H1 (cell line): ENCODE measurements at regions not wholly inside any gene's neighbourhood (a gene's known extent, or its start where the extent isn't known, plus 50 kb on each side); places are given as distances from the start of the nearest gene placed in this dataset.

Source experiments
- MAX ChIP-seq: IDR thresholded peaks from 2 replicates; pipeline ENCODE4 v1.6.1; 2012; ENCODE audit warnings: inconsistent platforms

- no peak for TF ChIP-seq MAX
Observed at GRCh38 chr2:22513563-22513962, 871.4 kb upstream of the KLHL29 start (continued).
